ENCODE measurements at regions not wholly inside any gene's neighbourhood (a gene's known extent, or its start where the extent isn't known, plus 50 kb on each side); places are given as distances from the start of the nearest gene placed in this dataset.

GRCh38 chr11:27908621-27909020 lies 199.3 kb downstream of the KIF18A start:
- TF ChIP-seq CTCF (conservative IDR thresholded peaks at IDR 0.05; ENCODE audit: low read depth in 2 of 2) (no peak), CREB1 (CRISPR knock-in tag; IDR thresholded peaks at IDR 0.05; ENCODE audit: low read depth) (no peak), POLR2AphosphoS5 (IDR thresholded peaks at IDR 0.05; ENCODE audit: low read depth) (no peak), JUNB (IDR thresholded peaks at IDR 0.05; ENCODE audit: unreplicated experiment) (no peak), REST (IDR thresholded peaks at IDR 0.05; ENCODE audit: unreplicated experiment) (no peak), EZH2 (IDR thresholded peaks at IDR 0.05; ENCODE audit: low read depth, unreplicated experiment) (no peak)
